IMR-90 (cell line): ENCODE measurements at regions not wholly inside any gene's neighbourhood (a gene's known extent, or its start where the extent isn't known, plus 50 kb on each side); places are given as distances from the start of the nearest gene placed in this dataset.

Experiments
- ATAC-seq: fragments of 200-7000 bp; cut with Tn5 transposase; 2 replicates; pipeline ENCODE4 v1.9.1; 2020; ENCODE audit warnings: low read depth, mild to moderate bottlenecking, moderate library complexity
- BruUV-seq: library from RNA; stranded (reverse); fragments of 400-500 nt; replicated peaks from 2 replicates; lab custom pipeline; 2021; lab: Mats Ljungman, UMichigan
- CTCF ChIA-PET: fragments of 300-600 bp; formaldehyde crosslinking; extraction: SDS; loops from one replicate; lab custom pipeline; 2021; ENCODE audit warnings: antibody characterized with exemption; lab: Yijun Ruan, JAX
- POLR2A ChIA-PET: fragments of 300-600 bp; sonication (Branson Sonifier 250); formaldehyde crosslinking; loops from one replicate; lab custom pipeline; 2022; ENCODE audit warnings: antibody characterized with exemption; ENCODE audit not compliant: unreplicated experiment; lab: Charles Lee
- DNase-seq: peaks from one replicate; pipeline ENCODE4 v3.0.0; 2013
- H2AFZ ChIP-seq: replicated peaks from 2 replicates; pipeline ENCODE3; 2013; ENCODE audit warnings: low read length, mild to moderate bottlenecking; ENCODE audit not compliant: poor library complexity
- H2AK5ac ChIP-seq: 2 replicates; pipeline ENCODE4 v1.6.1; 2013; ENCODE audit warnings: low read depth, low read length, inconsistent platforms
- H2AK9ac ChIP-seq: replicated peaks from 2 replicates; pipeline ENCODE3; 2013; ENCODE audit warnings: mild to moderate bottlenecking, low read depth, low read length, moderate library complexity; ENCODE audit not compliant: poor library complexity
- H2BK120ac ChIP-seq: 2 replicates; pipeline ENCODE4 v1.6.1; 2013; ENCODE audit warnings: low read depth, low read length, inconsistent platforms
- H2BK15ac ChIP-seq: 3 replicates; pipeline ENCODE4 v1.6.1; 2013; ENCODE audit warnings: low read depth, low read length, inconsistent platforms
- H2BK20ac ChIP-seq: 2 replicates; pipeline ENCODE4 v1.6.1; 2013; ENCODE audit warnings: low read depth, mild to moderate bottlenecking, inconsistent platforms, low read length, moderate library complexity
- H2BK5ac ChIP-seq: 2 replicates; pipeline ENCODE4 v1.6.1; 2013; ENCODE audit warnings: mild to moderate bottlenecking, low read depth, low read length, inconsistent platforms; ENCODE audit not compliant: poor library complexity, severe bottlenecking
- H3K14ac ChIP-seq: replicated peaks from 2 replicates; pipeline ENCODE4 v1.6.1; 2013; ENCODE audit warnings: low read depth, low read length, inconsistent platforms
- H3K18ac ChIP-seq: 2 replicates; pipeline ENCODE4 v1.6.1; 2013; ENCODE audit warnings: low read depth, low read length, control low read depth
- H3K23ac ChIP-seq: 2 replicates; pipeline ENCODE4 v1.6.1; 2013; ENCODE audit warnings: low read depth, low read length, inconsistent platforms
- H3K27ac ChIP-seq: 2 replicates; pipeline ENCODE4 v1.5.1; 2013; ENCODE audit warnings: mild to moderate bottlenecking, control low read depth, low read length; ENCODE audit not compliant: insufficient read depth
- H3K27me3 ChIP-seq: 2 replicates; pipeline ENCODE4 v1.6.1; 2013; ENCODE audit warnings: low read length; ENCODE audit not compliant: control insufficient read depth, insufficient read depth
- H3K36me3 ChIP-seq: 2 replicates; pipeline ENCODE4 v1.6.1; 2013; ENCODE audit warnings: low read length, mixed read lengths; ENCODE audit not compliant: control insufficient read depth, insufficient read depth
- H3K4ac ChIP-seq: 2 replicates; pipeline ENCODE4 v1.6.1; 2013; ENCODE audit warnings: low read depth, low read length, inconsistent platforms
- H3K4me1 ChIP-seq: 2 replicates; pipeline ENCODE4 v1.6.1; 2013; ENCODE audit warnings: low read length, mixed read lengths; ENCODE audit not compliant: control insufficient read depth, insufficient read depth
- H3K4me2 ChIP-seq: 2 replicates; pipeline ENCODE4 v1.6.1; 2013; ENCODE audit warnings: low read depth, mild to moderate bottlenecking, control low read depth, low read length, moderate library complexity
- H3K4me3 ChIP-seq: 2 replicates; pipeline ENCODE4 v1.5.1; 2013; ENCODE audit warnings: low read depth, mild to moderate bottlenecking, control low read depth, low read length, moderate library complexity; ENCODE audit not compliant: insufficient read depth
- H3K56ac ChIP-seq: 2 replicates; pipeline ENCODE4 v1.6.1; 2013; ENCODE audit warnings: low read length, inconsistent platforms; ENCODE audit not compliant: insufficient read depth; ENCODE audit errors: extremely low read depth
- H3K79me1 ChIP-seq, 2 experiments: 2 replicates each; pipeline ENCODE4 v1.6.1; 2013; ENCODE audit warnings: low read length in 2 of 2, inconsistent platforms in 1 of 2, low read depth in 1 of 2
- H3K9ac ChIP-seq: 2 replicates; pipeline ENCODE4 v1.6.1; 2013; ENCODE audit warnings: low read depth, low read length, control low read depth
- H3K9me1 ChIP-seq: 2 replicates; pipeline ENCODE4 v1.6.1; 2013; ENCODE audit warnings: low read length, inconsistent platforms; ENCODE audit not compliant: insufficient read depth
- H3K9me3 ChIP-seq: 2 replicates; pipeline ENCODE4 v1.6.1; 2013; ENCODE audit warnings: low read length; ENCODE audit not compliant: control insufficient read depth, insufficient read depth
- H4K20me1 ChIP-seq: 2 replicates; pipeline ENCODE4 v1.6.1; 2013; ENCODE audit warnings: low read length, inconsistent platforms; ENCODE audit not compliant: insufficient read depth
- H4K5ac ChIP-seq: 2 replicates; pipeline ENCODE4 v1.6.1; 2013; ENCODE audit warnings: mild to moderate bottlenecking, low read depth, low read length, control low read depth
- H4K8ac ChIP-seq, 2 experiments: 2 replicates each; pipeline ENCODE4 v1.6.1; 2013; ENCODE audit warnings: low read depth in 2 of 2, low read length in 2 of 2, control low read depth in 1 of 2, inconsistent platforms in 1 of 2
- H4K91ac ChIP-seq: 2 replicates; pipeline ENCODE4 v1.6.1; 2013; ENCODE audit warnings: low read depth, low read length, inconsistent platforms; ENCODE audit not compliant: insufficient read depth
- BHLHE40 ChIP-seq: fragments of 150-350 bp; IDR thresholded peaks from 2 replicates; pipeline ENCODE4 v1.6.1; 2016; ENCODE audit warnings: mild to moderate bottlenecking, low read depth, low read length
- CEBPB ChIP-seq: IDR thresholded peaks from 2 replicates; pipeline ENCODE4 v1.6.1; 2012; ENCODE audit warnings: low read depth, low read length, improper control_type of control experiment
- CTCF ChIP-seq: conservative IDR thresholded peaks from 2 replicates; pipeline ENCODE4 v1.5.1; 2012; ENCODE audit warnings: mild to moderate bottlenecking, low read depth, low read length, improper control_type of control experiment
- ELK1 ChIP-seq: fragments of 150-350 bp; IDR thresholded peaks from 2 replicates; pipeline ENCODE4 v1.6.1; 2016; ENCODE audit warnings: low read depth, mild to moderate bottlenecking, low read length, moderate library complexity, borderline replicate concordance
- FOS ChIP-seq: fragments of 150-350 bp; IDR thresholded peaks from 2 replicates; pipeline ENCODE4 v1.6.1; 2016; ENCODE audit warnings: low read depth, low read length
- MAFK ChIP-seq: IDR thresholded peaks from 2 replicates; pipeline ENCODE4 v1.6.1; 2012; ENCODE audit warnings: low read depth, low read length, improper control_type of control experiment
- MAZ ChIP-seq: IDR thresholded peaks from 2 replicates; pipeline ENCODE4 v1.6.1; 2012; ENCODE audit warnings: low read depth, mild to moderate bottlenecking, low read length, improper control_type of control experiment, moderate library complexity, borderline replicate concordance
- MXI1 ChIP-seq: IDR thresholded peaks from 2 replicates; pipeline ENCODE4 v1.6.1; 2012; ENCODE audit warnings: low read depth, mild to moderate bottlenecking, low read length, moderate library complexity, borderline replicate concordance
- NFE2L2 ChIP-seq: fragments of 150-350 bp; IDR thresholded peaks from 2 replicates; pipeline ENCODE4 v1.6.1; 2016; ENCODE audit warnings: low read depth, mild to moderate bottlenecking, low read length
- POLR2A ChIP-seq: IDR thresholded peaks from 2 replicates; pipeline ENCODE4 v1.6.1; 2012; ENCODE audit warnings: mild to moderate bottlenecking, low read depth, low read length
- RAD21 ChIP-seq: IDR thresholded peaks from 2 replicates; pipeline ENCODE4 v1.6.1; 2012; ENCODE audit warnings: low read length, improper control_type of control experiment
- RCOR1 ChIP-seq: IDR thresholded peaks from 2 replicates; pipeline ENCODE4 v1.6.1; 2012; ENCODE audit warnings: mild to moderate bottlenecking, low read length, improper control_type of control experiment; ENCODE audit not compliant: insufficient replicate concordance
- RFX5 ChIP-seq: IDR thresholded peaks from 2 replicates; pipeline ENCODE4 v1.8.0; 2012; ENCODE audit warnings: low read depth, mild to moderate bottlenecking, low read length, moderate library complexity
- SMC3 ChIP-seq: fragments of 150-350 bp; IDR thresholded peaks from 2 replicates; pipeline ENCODE4 v1.6.1; 2016; ENCODE audit warnings: low read depth, mild to moderate bottlenecking, antibody characterized with exemption, low read length, moderate library complexity
- WGBS, 2 experiments: methylation state at CpG; one replicate each; pipeline versions ENCODE4 v1.1.5 to v1.1.7; 2013; ENCODE audit warnings: missing lambda C conversion rate in 2 of 2; ENCODE audit not compliant: insufficient read length in 1 of 2; ENCODE audit errors: extremely low coverage in 2 of 2; 5-methylcytosine and 5-hydroxymethylcytosine counted together
- dilution Hi-C: fragments of 300-500 bp; cut with HindIII; formaldehyde crosslinking; loops from one replicate; pipeline ENCODE4 v1.14.3; 2018; ENCODE audit warnings: low sequenced_read_pairs; ENCODE audit not compliant: unreplicated experiment
- in situ Hi-C: fragments of 300-500 bp; cut with MboI; formaldehyde crosslinking; loops from 3 replicates; pipeline ENCODE4 v1.14.3; 2019; ENCODE audit warnings: low sequenced_read_pairs, inconsistent platforms, mixed read lengths
- intact Hi-C: fragments of 100-400 bp; cut with micrococcal nuclease; formaldehyde crosslinking; loops from 2 replicates; pipeline ENCODE4 v1.10.0; 2022
- TF ChIP-seq, protein P1 (sequence below): fragments of 150-350 bp; IDR thresholded peaks from 2 replicates; pipeline ENCODE4 v1.6.1; 2017; ENCODE audit warnings: mild to moderate bottlenecking, antibody characterized with exemption, low read length, low read depth

DNA sequence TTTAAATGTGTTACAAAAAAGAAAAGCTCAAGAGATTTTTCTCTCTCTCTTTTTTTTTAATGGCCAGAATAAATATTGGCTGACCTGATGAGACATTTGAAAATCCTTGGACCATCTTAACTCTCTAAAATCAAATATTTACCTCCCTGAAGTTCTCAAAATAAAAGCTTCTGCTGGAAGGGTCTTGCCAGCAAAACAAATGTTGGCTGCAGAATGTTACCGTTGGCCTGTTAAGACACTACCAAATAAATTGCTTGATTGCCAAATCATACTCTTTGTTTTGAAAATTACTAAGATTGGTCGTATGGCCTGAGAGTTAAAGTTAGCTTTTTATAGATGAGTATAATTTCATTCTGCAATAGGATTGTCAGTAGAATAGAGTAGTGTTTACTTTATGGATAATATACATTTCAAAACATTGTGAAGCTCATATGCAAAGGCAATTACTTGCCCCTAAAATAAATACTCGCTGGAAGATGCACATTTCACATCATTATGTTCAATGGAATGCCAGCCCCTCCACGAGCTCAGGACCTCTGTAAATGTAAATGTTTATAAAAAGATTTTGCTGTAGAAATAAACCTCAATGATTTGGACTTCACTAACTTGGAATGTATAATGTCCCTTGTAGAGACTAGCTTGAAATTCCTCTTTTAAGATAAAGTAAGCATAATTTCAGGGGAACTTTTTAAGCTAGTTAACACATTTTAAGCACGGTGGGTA, 193.4 kb downstream of the SOX11 start:
- CTCF ChIA-PET: no interaction called here
- Histone ChIP-seq H3K14ac (no peak overlapping the region), H3K4ac (no peak overlapping the region), H4K20me1 (no peaks in the 10 kb centered on the region), H3K4me2 (peak overlapping the region; percentile 65; the same call in 1 of the 2 replicates), H3K23ac (no peak overlapping the region), H3K9me1 (no peaks in the 10 kb centered on the region), H4K8ac (no peak overlapping the region), H2BK20ac (no peak overlapping the region), H3K9me3 (peaks cover 6% of the 10 kb centered on the region; the same call in 1 of the 2 replicates), H3K27ac (peak overlapping the region; percentile 75; the same call in 1 of the 2 replicates), H3K9ac (no peak overlapping the region), H3K79me1 (no peaks in the 10 kb centered on the region), H2BK15ac (no peak overlapping the region), H2AFZ (no peak overlapping the region), H4K91ac (no peak overlapping the region), H3K36me3 (no peaks in the 10 kb centered on the region), H4K5ac (0 out of 2 replicates have a peak overlapping the region, but pooled peaks have one; percentile 40), H3K27me3 (no peaks in the 10 kb centered on the region), H2AK9ac (no peak overlapping the region), H2AK5ac (no peak overlapping the region), H2BK5ac (no peak overlapping the region), H3K4me3 (no peak overlapping the region), H2BK120ac (no peak overlapping the region), H3K56ac (no peak overlapping the region), H3K18ac (peak overlapping the region; percentile 84; the same call in 1 of the 2 replicates), H3K4me1 (peaks cover 8% of the 10 kb centered on the region; the same call in 1 of the 2 replicates)
- 0% methylated on average over 1 of the region's 5 CpGs; no CpG with 5 or more reads in 1 of the 2 experiments for WGBS, 2 experiments
- peak; percentile 86 for ATAC-seq
- dilution Hi-C loops: no loop called here
- intact Hi-C loops: no loop called here
- no TSS peak for BruUV-seq
- POLR2A ChIA-PET: no interaction called here
- in situ Hi-C loops: no loop called here
- peak; percentile 47 for DNase-seq
- TF ChIP-seq BHLHE40: no peak
- TF ChIP-seq, protein P1, sequence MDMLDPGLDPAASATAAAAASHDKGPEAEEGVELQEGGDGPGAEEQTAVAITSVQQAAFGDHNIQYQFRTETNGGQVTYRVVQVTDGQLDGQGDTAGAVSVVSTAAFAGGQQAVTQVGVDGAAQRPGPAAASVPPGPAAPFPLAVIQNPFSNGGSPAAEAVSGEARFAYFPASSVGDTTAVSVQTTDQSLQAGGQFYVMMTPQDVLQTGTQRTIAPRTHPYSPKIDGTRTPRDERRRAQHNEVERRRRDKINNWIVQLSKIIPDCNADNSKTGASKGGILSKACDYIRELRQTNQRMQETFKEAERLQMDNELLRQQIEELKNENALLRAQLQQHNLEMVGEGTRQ: no peak
- TF ChIP-seq CEBPB: no peak
- TF ChIP-seq FOS: no peak
- TF ChIP-seq SMC3: no peak
- no peak for TF ChIP-seq RFX5
- no peak for TF ChIP-seq RAD21
- TF ChIP-seq POLR2A: no peak
- TF ChIP-seq RCOR1: no peak
- no peak for TF ChIP-seq ELK1
- TF ChIP-seq MAZ: no peak
- no peak for TF ChIP-seq MXI1
- TF ChIP-seq MAFK: no peak
- no peak for TF ChIP-seq NFE2L2
- TF ChIP-seq CTCF: no peak
